Thyroid gland (tissue), 4 donors: ENCODE measurements at regions not wholly inside any gene's neighbourhood (a gene's known extent, or its start where the extent isn't known, plus 50 kb on each side); places are given as distances from the start of the nearest gene placed in this dataset.
A peak's percentile ranks its signal among the peaks of the same experiment; 100 is the strongest.
"Not testable (repeated sequence)": the region's sequence is repeated elsewhere in the genome, so short reads cannot be mapped to it uniquely, and the experiment has no call there.

Experiments used
- DNase-seq, 2 donors: peaks; one replicate each; pipeline ENCODE4 v3.0.0-alpha.2; 2019
- H3K27ac ChIP-seq, 3 donors: fragments of 200-600 bp; sonication (generic); 1 replicate in 2 of 3; 2 replicates in 1 of 3; pipeline ENCODE4 v1.5.1; 2016 to 2019; ENCODE audit warnings: mild to moderate bottlenecking in 1 of 3, moderate library complexity in 1 of 3
- H3K27me3 ChIP-seq: fragments of 200-600 bp; sonication (generic); one replicate; pipeline ENCODE4 v1.5.1; 2019
- H3K36me3 ChIP-seq, 2 donors: fragments of 200-600 bp; sonication (generic); one replicate each; pipeline ENCODE4 v1.5.1; 2016 to 2019
- H3K4me1 ChIP-seq, 2 donors: fragments of 200-600 bp; sonication (generic); one replicate each; pipeline ENCODE4 v1.5.1; 2017 to 2019
- H3K4me3 ChIP-seq, 3 donors: fragments of 200-600 bp; sonication (generic); replicated peaks in 1 of 3; 1 replicate in 2 of 3; 2 replicates in 1 of 3; pipeline ENCODE4 v1.5.1; 2016; ENCODE audit warnings: mild to moderate bottlenecking in 1 of 3
- H3K9me3 ChIP-seq: fragments of 200-600 bp; sonication (generic); one replicate; pipeline ENCODE4 v1.5.1; 2017
- WGBS, 2 donors: methylation state at CpG; one replicate each; pipeline ENCODE4 v1.1.5; 2017; 5-methylcytosine and 5-hydroxymethylcytosine counted together
- intact Hi-C: fragments of 100-400 bp; cut with DNase I; formaldehyde crosslinking; loops from one replicate; pipeline ENCODE4 v1.15.1; 2023

DNA sequence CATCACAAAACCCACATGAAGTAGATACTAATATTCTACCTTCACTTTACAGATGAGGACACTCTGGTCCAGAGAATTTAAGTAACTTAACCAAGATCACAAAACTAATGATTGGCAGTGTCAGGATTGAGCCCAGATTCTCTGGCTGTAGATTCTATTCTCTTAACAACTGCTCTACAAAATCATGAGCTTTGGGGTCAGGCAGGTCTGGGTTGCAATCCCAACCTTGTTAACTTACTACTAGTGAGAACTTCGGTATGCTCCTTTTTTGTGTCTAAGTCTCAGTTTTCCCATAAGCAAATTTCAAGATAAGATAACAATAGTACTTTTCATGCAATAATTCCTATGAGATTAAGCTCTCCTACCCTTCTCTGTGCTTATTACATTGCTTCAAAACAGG, 127.5 kb downstream of the SPDYE17 start:
- H3K36me3 ChIP-seq, DNase-seq, intact Hi-C loops, H3K9me3 ChIP-seq, H3K27ac ChIP-seq, H3K27me3 ChIP-seq, H3K4me1 ChIP-seq, H3K4me3 ChIP-seq: not testable (repeated sequence)
- 86% methylated on average over 1 of the region's 1 CpG; no CpG with 5 or more reads in 1 of the 2 donors for WGBS, 2 donors

DNA sequence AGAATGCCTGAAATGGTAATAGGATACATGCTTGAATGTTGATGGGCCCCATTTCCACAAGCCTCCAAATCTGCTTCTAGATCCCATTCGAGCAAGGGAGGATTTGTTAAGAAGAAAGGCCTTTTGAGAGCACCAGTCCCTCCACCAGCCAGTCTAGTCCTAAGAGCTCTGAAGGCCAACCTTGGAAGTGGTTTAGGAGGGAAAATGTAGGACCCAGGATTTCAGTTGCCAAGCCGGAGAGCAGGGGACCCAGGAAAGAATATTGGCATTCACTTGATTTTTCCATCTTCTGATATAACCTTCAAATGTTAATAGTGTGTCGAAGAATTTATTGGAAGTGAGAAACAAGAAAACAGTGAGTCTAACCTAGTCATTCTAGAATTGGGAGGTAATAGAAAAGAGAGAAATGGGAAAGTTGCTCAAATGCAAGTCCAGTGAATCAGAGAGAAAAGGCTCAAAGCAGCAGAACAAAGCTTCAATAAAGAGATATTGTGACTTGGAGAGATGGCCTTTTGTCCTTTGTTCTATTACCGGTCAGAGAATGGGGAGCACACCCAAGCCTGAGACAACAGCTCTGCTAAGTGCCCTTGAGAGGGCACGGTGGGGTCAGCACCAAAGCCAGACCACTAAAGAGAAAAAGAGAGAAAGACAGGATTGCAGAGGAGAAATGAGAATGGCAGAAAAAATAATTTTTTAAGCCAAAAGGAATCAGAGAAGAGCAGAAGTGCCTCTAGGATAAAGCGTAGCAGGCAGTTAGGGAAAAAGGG, 130.0 kb downstream of the SPDYE17 start:
- H3K27me3 ChIP-seq, intact Hi-C loops, H3K36me3 ChIP-seq, H3K4me1 ChIP-seq, H3K4me3 ChIP-seq, H3K9me3 ChIP-seq, H3K27ac ChIP-seq, DNase-seq: not testable (repeated sequence)
- WGBS, 2 donors = 77 to 82% methylated on average over 5 of the region's 6 CpGs

DNA sequence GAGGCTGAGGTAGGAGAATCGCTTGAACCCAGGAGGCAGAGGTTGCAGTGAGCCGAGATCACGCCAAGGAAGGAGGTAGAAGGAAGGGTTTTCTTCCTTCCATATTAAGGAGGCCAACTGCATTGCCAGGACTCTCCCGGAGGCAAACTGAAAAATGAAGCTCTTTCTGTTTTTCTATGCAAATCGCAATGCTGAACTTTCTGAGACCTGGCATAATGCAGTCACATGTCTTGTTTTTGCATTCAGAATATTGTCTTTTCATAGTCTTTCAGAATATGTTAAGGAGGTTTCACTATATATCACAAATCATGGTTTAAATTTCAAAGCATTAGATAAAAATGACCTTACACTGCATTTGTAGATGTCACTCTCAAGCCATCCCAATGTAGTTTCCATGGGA, 133.4 kb downstream of the SPDYE17 start:
- DNase-seq, H3K4me1 ChIP-seq, H3K27ac ChIP-seq, H3K4me3 ChIP-seq, H3K9me3 ChIP-seq, H3K27me3 ChIP-seq, H3K36me3 ChIP-seq, intact Hi-C loops: not testable (repeated sequence)
- 86 to 88% methylated on average over 5 of the region's 5 CpGs for WGBS, 2 donors

DNA sequence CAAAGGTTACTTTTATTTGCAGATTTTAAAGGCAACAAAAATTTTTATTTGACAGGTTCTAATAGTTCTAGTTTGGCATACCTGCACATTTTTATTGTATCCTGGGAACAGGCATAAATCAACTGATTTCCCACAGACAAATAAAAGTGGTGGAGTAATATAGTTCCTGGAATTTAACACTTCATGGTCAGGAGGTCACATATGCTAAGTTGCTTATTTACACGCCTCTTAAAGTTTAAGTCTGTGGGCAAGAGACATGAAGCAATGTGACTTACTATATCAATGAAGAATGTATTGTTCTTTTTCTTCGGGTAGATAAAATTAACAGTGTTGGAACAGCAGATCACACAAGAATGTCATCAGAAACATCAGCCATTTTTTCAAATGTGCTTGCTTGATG, 135.2 kb downstream of the SPDYE17 start:
- H3K4me3 ChIP-seq, H3K9me3 ChIP-seq, DNase-seq, H3K36me3 ChIP-seq, H3K27ac ChIP-seq, intact Hi-C loops, H3K4me1 ChIP-seq, H3K27me3 ChIP-seq: not testable (repeated sequence)
- WGBS, 2 donors = 77 to 79% methylated on average over 2 of the region's 2 CpGs

DNA sequence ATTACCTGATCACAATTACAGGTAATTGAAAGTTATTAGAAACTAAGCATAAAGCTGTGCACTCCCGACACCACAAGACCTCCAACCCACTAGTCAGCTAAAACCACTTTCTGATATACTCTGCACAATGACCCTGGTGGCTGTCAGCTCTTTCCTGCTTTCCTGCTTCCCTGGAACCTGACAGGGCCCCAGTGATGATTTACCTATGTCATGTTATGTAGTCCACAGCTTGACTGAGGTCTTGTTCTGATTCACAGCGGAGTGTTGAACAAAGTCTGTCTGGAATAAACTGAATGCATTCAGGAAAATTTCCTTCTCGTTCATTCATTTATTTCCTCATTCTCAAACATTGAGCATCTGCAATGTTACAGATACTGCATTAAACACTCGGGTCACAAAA, 136.5 kb downstream of the SPDYE17 start:
- H3K27me3 ChIP-seq, DNase-seq, intact Hi-C loops, H3K4me1 ChIP-seq, H3K9me3 ChIP-seq, H3K4me3 ChIP-seq, H3K27ac ChIP-seq, H3K36me3 ChIP-seq: not testable (repeated sequence)
- WGBS, 2 donors = 88 to 96% methylated on average over 4 of the region's 4 CpGs

DNA sequence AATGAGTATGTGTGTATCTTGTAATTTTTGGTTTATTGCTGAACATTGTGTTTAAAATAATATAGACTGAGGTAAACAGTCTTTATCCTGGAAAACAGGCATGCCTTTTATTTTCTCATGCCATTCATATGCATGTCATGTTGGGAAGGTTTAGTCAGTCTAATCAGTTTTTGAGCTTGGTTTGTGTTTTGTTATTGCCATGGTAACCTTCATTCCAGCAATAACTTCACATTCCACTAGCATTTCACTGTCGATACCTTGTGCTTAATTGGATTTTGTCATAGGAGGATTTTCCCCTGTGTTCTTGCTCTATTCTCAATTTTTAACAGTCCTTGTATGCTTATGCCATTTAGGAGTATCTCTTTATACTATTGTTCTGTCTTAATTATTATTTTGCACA, 140.4 kb downstream of the SPDYE17 start:
- intact Hi-C loops, H3K4me1 ChIP-seq, DNase-seq, H3K4me3 ChIP-seq, H3K27me3 ChIP-seq, H3K9me3 ChIP-seq, H3K36me3 ChIP-seq, H3K27ac ChIP-seq: not testable (repeated sequence)
- WGBS, 2 donors = 5 to 21% methylated on average over 1 of the region's 1 CpG

DNA sequence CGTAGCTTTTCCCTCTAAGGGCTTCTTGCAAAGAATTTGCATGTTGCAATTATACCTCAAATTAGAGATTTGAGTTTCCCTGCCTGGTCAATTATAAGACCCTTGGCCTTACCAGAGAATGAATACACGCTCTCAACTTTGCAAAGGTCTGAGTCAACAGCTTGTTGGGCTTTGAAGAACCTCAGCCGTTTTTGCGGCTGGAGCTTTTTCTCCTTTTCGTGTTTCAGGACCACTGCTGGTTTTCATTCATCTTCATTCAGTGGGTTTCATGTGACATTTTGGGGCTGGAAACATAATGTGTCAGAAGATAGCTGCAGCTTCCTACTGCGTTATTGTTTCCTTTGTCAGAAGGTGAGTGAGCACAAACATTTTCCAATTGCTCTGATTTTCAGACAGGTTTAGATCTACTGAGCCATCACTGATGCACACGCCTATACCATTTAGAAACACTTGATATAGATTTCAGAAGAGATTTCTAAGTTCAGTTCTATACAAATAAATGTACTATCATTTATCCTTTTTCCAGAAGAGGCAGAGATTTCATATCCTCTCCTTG, 152.3 kb downstream of the SPDYE17 start:
- DNase-seq, H3K4me1 ChIP-seq, H3K9me3 ChIP-seq, intact Hi-C loops, H3K4me3 ChIP-seq, H3K27me3 ChIP-seq, H3K27ac ChIP-seq, H3K36me3 ChIP-seq: not testable (repeated sequence)
- WGBS, 2 donors = 72 to 79% methylated on average over 5 to 6 of the region's 7 CpGs

DNA sequence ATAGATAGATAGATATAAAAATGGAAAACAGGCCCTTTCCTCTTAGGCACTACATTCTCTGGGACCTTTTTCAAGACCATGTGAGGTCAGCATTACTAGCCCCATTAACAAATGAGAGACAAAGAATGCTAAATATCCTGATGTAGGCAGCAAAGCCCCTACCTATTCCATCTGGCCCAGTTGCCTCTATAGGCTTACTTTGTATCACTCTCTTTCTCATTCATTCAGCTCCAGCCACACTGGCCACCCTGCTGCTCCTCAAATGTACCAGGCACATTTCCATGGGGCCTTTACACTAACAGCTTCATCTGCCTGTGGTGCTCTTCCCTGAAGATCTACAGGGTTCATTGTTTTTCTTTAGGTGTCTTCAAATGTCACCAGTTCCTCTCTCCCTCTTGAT, 156.4 kb downstream of the SPDYE17 start:
- H3K27ac ChIP-seq, H3K4me1 ChIP-seq, intact Hi-C loops, H3K27me3 ChIP-seq, DNase-seq, H3K9me3 ChIP-seq, H3K36me3 ChIP-seq, H3K4me3 ChIP-seq: not testable (repeated sequence)

DNA sequence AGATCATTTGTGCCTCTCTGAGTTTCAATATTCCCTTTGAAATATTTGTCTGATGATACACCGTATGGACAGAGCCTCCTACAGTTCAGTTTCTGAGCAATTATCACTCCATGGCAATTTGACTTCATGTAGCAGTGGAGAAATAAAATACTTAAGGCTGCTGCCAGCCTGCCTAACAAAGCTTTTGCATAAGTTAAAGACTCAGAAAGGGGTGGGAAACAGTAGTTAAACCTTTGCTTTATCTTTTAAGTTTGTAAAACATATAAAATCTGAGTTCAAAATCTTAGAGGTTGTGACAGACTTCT, 161.7 kb downstream of the SPDYE17 start:
- H3K27me3 ChIP-seq, DNase-seq: not testable (repeated sequence)

DNA sequence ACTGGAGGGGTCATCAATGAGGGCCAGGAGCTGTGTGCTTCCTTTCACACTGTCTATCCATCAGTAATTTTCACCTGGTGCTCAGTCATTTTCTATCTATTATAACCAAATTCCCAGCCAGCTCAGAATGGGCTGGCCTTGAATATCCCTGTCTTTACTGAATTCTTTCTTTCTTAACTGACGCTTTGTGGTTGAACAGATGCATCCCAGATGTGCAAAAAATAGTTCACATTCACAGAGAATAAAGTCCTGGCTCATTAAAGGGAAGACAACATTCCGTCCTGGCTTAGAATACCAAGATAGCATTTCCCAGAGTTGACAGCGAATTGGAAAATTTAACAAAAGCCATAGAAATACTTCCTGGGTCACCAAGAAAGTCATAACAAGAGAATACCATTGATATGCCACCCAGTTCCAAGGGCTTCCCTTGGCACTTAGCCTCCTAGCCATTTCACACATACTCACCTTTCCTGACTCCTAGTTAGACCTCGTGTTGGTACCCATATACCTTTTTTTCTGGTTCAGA, 164.7 kb downstream of the SPDYE17 start:
- intact Hi-C loops, H3K27me3 ChIP-seq, H3K27ac ChIP-seq, H3K36me3 ChIP-seq, DNase-seq, H3K4me3 ChIP-seq, H3K9me3 ChIP-seq: not testable (repeated sequence)
- 73 to 96% methylated on average over 3 of the region's 4 CpGs for WGBS, 2 donors
- peaks cover 4 to 11% of the 10 kb centered on the region in 2 donors for H3K4me1 ChIP-seq

More for the DNA sequence above, 161.7 kb downstream of the SPDYE17 start:
- H3K4me1 ChIP-seq, H3K36me3 ChIP-seq, H3K9me3 ChIP-seq, intact Hi-C loops, H3K27ac ChIP-seq, H3K4me3 ChIP-seq: not testable (repeated sequence)
- 33% methylated on average over 1 of the region's 1 CpG; no CpG with 5 or more reads in 1 of the 2 donors for WGBS, 2 donors

DNA sequence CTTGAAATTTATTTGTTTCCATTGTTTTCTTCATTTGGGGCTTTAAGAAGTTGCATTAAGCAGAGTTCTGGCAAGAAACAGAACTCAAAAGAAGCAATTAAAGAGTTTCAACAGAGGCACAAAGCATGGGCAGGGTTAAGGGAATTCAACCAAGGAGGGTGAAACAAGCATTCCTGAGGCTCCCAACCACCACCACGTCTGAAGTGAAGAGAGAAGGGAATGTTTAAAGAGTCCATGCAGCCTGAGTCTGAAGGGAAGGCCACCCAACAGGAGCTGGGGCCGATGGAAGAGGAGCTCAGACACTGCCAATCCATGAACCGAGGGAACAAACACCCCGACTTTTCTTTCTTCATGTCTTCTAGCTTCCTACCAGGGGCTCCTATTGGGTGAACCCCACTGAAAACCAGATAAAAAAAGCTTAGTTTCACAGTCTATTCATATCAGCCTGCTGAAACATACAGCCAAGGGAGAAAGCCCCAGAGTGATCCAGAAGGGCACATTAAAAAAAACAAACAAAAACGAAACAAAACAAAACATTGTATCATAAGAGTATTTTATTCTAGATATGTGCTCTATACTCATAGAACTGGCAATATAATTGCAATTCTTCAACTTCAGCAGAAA, 168.9 kb downstream of the SPDYE17 start:
- DNase-seq, H3K4me3 ChIP-seq, H3K36me3 ChIP-seq, intact Hi-C loops, H3K27me3 ChIP-seq, H3K9me3 ChIP-seq: not testable (repeated sequence)
- Histone ChIP-seq H3K27ac (peak overlapping the region; percentile 50 to 64 (median 63)), H3K4me1 (peaks cover 8 to 15% of the 10 kb centered on the region in 2 donors)
- 9 to 15% methylated on average over 1 of the region's 5 CpGs for WGBS, 2 donors

DNA sequence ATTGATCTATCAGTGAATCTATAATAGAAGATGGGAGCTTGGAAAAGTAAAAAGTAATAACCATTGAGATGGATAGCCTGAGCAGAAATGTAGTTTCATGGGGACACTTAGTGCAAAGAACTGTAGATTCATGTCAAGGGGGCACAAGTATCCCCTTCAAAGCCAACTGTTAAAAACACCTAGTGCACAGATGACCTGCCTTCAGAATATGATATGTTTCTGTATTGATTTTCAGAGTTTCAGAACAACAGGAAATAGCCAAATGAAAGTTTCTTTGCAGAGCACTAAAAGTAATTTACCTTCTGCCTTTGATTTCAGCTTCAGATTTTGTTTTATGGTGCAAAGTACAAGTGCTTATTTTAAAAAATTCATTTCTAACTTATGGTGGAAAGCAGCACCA, 169.9 kb downstream of the SPDYE17 start:
- H3K27me3 ChIP-seq, H3K4me3 ChIP-seq, H3K9me3 ChIP-seq, H3K36me3 ChIP-seq, intact Hi-C loops, DNase-seq: not testable (repeated sequence)
- Histone ChIP-seq H3K4me1 (peaks cover 8 to 15% of the 10 kb centered on the region in 2 donors), H3K27ac (peak overlapping the region; percentile 2 to 24 (median 17))

DNA sequence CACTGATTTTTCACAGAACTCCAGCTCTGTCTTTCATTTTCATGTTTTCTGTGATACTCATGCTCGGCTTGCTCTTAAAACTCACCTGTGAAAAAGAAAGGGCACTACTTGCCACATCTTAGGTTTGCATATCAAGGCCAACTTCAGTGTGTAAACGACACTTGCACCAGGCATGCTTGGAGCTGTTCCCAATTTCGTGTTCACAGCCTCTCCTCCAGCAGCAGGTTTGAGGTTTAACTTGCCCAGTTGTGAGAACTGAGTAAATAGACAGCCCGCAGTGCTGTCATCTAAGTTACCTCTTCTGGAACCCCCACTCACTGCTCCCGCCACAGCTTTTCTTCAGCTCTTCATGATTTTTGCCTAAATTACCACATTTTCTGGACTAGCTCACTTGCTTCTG, 172.2 kb downstream of the SPDYE17 start:
- DNase-seq = not testable (repeated sequence)

More for the DNA sequence above, 172.2 kb downstream of the SPDYE17 start:
- H3K27me3 ChIP-seq, H3K9me3 ChIP-seq, H3K36me3 ChIP-seq, H3K27ac ChIP-seq, intact Hi-C loops, H3K4me3 ChIP-seq: not testable (repeated sequence)
- H3K4me1 ChIP-seq = peaks cover 8 to 15% of the 10 kb centered on the region in 2 donors
- 32 to 45% methylated on average over 5 of the region's 5 CpGs for WGBS, 2 donors
